ENCODE measurements at regions not wholly inside any gene's neighbourhood (a gene's known extent, or its start where the extent isn't known, plus 50 kb on each side); places are given as distances from the start of the nearest gene placed in this dataset.

GRCh38 chr5:82684659-82685058 lies 392.5 kb downstream of the TMEM167A start:
- no peak for DNase-seq

- DNase-seq: no peak
These were observed 393.0 kb downstream of the TMEM167A start for GRCh38 chr5:82684165-82684564.

- no peak for DNase-seq
These were observed 397.5 kb downstream of the TMEM167A start for GRCh38 chr5:82679660-82680059.

GRCh38 chr5:82676661-82677060 lies 398.5 kb upstream of the RPS23 start:
- DNase-seq: no peak

GRCh38 chr5:82674671-82675070 lies 396.5 kb upstream of the RPS23 start:
- DNase-seq: no peak

GRCh38 chr5:82673057-82673809 lies 395.1 kb upstream of the RPS23 start:
- DNase-seq: no peak

- no peak for DNase-seq
These were observed 392.5 kb upstream of the RPS23 start for GRCh38 chr5:82670692-82671091.

- no peak for DNase-seq
These were observed 391.6 kb upstream of the RPS23 start for GRCh38 chr5:82669720-82670119.

- no peak for DNase-seq
These were observed 388.2 kb upstream of the RPS23 start for GRCh38 chr5:82666312-82666711.

GRCh38 chr5:82664732-82665131 lies 386.6 kb upstream of the RPS23 start:
- DNase-seq: no peak

- no peak for DNase-seq
These were observed 385.1 kb upstream of the RPS23 start for GRCh38 chr5:82663225-82663624.

GRCh38 chr5:82662340-82662739 lies 384.2 kb upstream of the RPS23 start:
- no peak for DNase-seq

- no peak for DNase-seq
These were observed 383.8 kb upstream of the RPS23 start for GRCh38 chr5:82661933-82662332.

- DNase-seq: no peak
These were observed 383.3 kb upstream of the RPS23 start for GRCh38 chr5:82661462-82661861.

- DNase-seq: no peak
These were observed 381.0 kb upstream of the RPS23 start for GRCh38 chr5:82659115-82659514.

GRCh38 chr5:82657033-82657699 lies 379.0 kb upstream of the RPS23 start:
- DNase-seq: no peak

GRCh38 chr5:82656341-82656761 lies 378.2 kb upstream of the RPS23 start:
- DNase-seq: no peak

GRCh38 chr5:82655078-82655477 lies 376.9 kb upstream of the RPS23 start:
- no peak for DNase-seq

GRCh38 chr5:82649943-82650342 lies 371.8 kb upstream of the RPS23 start:
- DNase-seq: no peak

- DNase-seq: no peak
These were observed 366.6 kb upstream of the RPS23 start for GRCh38 chr5:82644766-82645165.

GRCh38 chr5:82644229-82644628 lies 366.1 kb upstream of the RPS23 start:
- no peak for DNase-seq

- no peak for DNase-seq
These were observed 364.2 kb upstream of the RPS23 start for GRCh38 chr5:82642313-82642712.

GRCh38 chr5:82641331-82642003 lies 363.3 kb upstream of the RPS23 start:
- DNase-seq: peak; percentile 81

- DNase-seq: no peak
These were observed 362.8 kb upstream of the RPS23 start for GRCh38 chr5:82640916-82641315.
